C4-2B (cell line): ENCODE measurements at regions not wholly inside any gene's neighbourhood (a gene's known extent, or its start where the extent isn't known, plus 50 kb on each side); places are given as distances from the start of the nearest gene placed in this dataset.

Experiments
- ZFX ChIP-seq: fragments of 450-650 bp; IDR thresholded peaks from 2 replicates; pipeline ENCODE4 v1.6.1; 2017
- TF ChIP-seq, protein P1 (sequence below): fragments of 450-650 bp; conservative IDR thresholded peaks from 2 replicates; pipeline ENCODE4 v1.5.1; 2017; ENCODE audit warnings: mild to moderate bottlenecking

DNA sequence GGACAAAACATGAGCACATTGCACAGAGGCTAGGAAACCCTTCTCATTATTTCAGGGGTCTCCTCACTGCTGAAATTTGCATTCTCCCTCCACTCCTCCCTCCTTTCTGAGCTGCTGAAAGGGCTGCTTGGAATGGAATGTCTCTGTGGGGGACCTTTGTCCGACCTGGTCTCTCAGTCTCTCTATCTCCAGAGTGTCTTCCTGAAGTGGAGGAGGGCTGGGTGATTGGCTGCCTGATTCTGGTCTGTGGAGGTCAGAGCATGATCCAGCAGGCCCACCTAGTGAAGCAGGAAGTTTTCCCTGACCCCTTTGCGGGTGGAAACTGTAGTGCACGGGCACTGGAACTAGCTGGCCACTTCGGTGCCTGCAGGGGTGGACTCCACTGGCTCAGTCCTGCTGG lies 560.5 kb upstream of the HS6ST1 start:
- TF ChIP-seq, protein P1, sequence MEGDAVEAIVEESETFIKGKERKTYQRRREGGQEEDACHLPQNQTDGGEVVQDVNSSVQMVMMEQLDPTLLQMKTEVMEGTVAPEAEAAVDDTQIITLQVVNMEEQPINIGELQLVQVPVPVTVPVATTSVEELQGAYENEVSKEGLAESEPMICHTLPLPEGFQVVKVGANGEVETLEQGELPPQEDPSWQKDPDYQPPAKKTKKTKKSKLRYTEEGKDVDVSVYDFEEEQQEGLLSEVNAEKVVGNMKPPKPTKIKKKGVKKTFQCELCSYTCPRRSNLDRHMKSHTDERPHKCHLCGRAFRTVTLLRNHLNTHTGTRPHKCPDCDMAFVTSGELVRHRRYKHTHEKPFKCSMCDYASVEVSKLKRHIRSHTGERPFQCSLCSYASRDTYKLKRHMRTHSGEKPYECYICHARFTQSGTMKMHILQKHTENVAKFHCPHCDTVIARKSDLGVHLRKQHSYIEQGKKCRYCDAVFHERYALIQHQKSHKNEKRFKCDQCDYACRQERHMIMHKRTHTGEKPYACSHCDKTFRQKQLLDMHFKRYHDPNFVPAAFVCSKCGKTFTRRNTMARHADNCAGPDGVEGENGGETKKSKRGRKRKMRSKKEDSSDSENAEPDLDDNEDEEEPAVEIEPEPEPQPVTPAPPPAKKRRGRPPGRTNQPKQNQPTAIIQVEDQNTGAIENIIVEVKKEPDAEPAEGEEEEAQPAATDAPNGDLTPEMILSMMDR, result no peak
- TF ChIP-seq ZFX, result no peak
